ENCODE measurements at regions not wholly inside any gene's neighbourhood (a gene's known extent, or its start where the extent isn't known, plus 50 kb on each side); places are given as distances from the start of the nearest gene placed in this dataset.

DNA sequence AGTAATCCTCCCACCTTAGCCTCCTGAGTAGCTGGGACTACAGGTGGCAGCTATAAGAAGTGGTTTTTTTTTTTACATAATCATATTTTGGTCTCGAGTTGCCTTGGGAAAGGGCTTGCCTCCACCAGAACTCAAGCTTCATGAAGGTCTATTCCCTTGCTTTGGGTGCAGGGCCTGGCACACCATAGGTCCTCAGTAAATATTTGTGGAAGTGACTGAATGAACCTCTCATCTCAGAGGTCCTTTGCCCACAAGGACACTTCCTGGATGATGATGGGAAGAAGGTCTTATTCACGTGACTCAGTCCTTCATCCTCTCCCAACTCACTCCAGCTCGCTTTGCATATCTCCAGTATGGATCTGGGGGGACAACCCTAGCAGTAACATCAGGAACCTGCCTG is 114.0 kb upstream of the MED13L start:
- TF ChIP-seq EZH2 (IDR thresholded peaks at IDR 0.05) = no peak
- TF ChIP-seq POLR2AphosphoS5 (IDR thresholded peaks at IDR 0.05; ENCODE audit: borderline replicate concordance, low read depth, low read length) = no peak

Data from SK-N-MC (cell line).